Epithelial cell of esophagus (primary cell): ENCODE measurements at regions not wholly inside any gene's neighbourhood (a gene's known extent, or its start where the extent isn't known, plus 50 kb on each side); places are given as distances from the start of the nearest gene placed in this dataset.

Source experiments
- DNase-seq: peaks from one replicate; pipeline ENCODE4 v3.0.0; 2010; ENCODE audit warnings: low read depth
- H3K4me3 ChIP-seq: 2 replicates; pipeline ENCODE4 v1.5.1; 2011; ENCODE audit warnings: mild to moderate bottlenecking, low read length, control low read depth
- CTCF ChIP-seq: IDR thresholded peaks from 2 replicates; pipeline ENCODE4 v1.5.1; 2011; ENCODE audit warnings: low read depth, mild to moderate bottlenecking, low read length, control low read depth, inconsistent platforms; ENCODE audit not compliant: insufficient read depth; ENCODE audit errors: missing control alignments

- DNase-seq = peak; percentile 22
- no peak for TF ChIP-seq CTCF
Measured at GRCh38 chrX:34778916-34779315, 121.8 kb upstream of the TMEM47 start.

GRCh38 chrX:34790026-34790425 lies 132.9 kb upstream of the TMEM47 start:
- no peak for DNase-seq

More at GRCh38 chrX:34778916-34779315, 121.8 kb upstream of the TMEM47 start:
- H3K4me3 ChIP-seq = no peak overlapping the region

GRCh38 chrX:34805951-34806350 lies 136.6 kb upstream of the FAM47B start:
- H3K4me3 ChIP-seq = no peak overlapping the region
- no peak for TF ChIP-seq CTCF
- no peak for DNase-seq

More at GRCh38 chrX:34790026-34790425, 132.9 kb upstream of the TMEM47 start:
- no peak for TF ChIP-seq CTCF
- H3K4me3 ChIP-seq = no peak overlapping the region

- TF ChIP-seq CTCF = no peak
- no peak for DNase-seq
- no peak overlapping the region for H3K4me3 ChIP-seq
Measured at GRCh38 chrX:34809096-34809495, 133.5 kb upstream of the FAM47B start.

- no peak for TF ChIP-seq CTCF
- no peak overlapping the region for H3K4me3 ChIP-seq
- DNase-seq = peak; percentile 10
Measured at GRCh38 chrX:34810364-34810763, 132.2 kb upstream of the FAM47B start.

- no peak for DNase-seq
- H3K4me3 ChIP-seq = no peak overlapping the region
- TF ChIP-seq CTCF = no peak
Measured at GRCh38 chrX:34810916-34811315, 131.7 kb upstream of the FAM47B start.

- no peak overlapping the region for H3K4me3 ChIP-seq
- DNase-seq = peak; percentile 36
- TF ChIP-seq CTCF = no peak
Measured at GRCh38 chrX:34813618-34814017, 129.0 kb upstream of the FAM47B start.
